ENCODE measurements at regions not wholly inside any gene's neighbourhood (a gene's known extent, or its start where the extent isn't known, plus 50 kb on each side); places are given as distances from the start of the nearest gene placed in this dataset.
"Not testable (repeated sequence)": the region's sequence is repeated elsewhere in the genome, so short reads cannot be mapped to it uniquely, and the experiment has no call there.

DNA sequence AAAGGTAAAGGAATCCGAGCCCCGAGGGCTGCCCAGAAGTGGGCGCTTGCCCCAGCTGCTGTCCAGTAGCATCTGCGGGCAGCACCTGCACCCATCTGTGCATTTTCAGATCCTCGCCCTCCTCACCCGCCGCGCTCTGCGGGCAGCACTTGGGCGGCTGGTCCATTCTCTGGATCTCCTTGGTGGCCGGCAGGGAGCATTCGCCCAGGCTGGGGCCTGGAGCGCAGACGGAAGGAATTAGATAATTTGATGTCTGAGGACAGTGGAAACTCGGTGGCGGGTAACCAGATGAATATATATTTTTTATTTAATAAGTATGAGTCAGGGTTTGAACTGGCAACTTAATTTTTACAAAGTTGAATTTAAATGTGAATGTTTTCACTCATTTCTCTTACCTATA, 88.5 kb downstream of the NPIPB11 start:
- Mint-ChIP-seq H3K9me3 (no peaks in the 10 kb centered on the region), H3K4me3 (no peak overlapping the region), H3K27me3 (no peaks in the 10 kb centered on the region), H3K4me1 (peaks cover 18% of the 10 kb centered on the region), H3K36me3 (peaks cover 6% of the 10 kb centered on the region), H3K27ac (no peak overlapping the region)
- ATAC-seq = peak; percentile 60

GRCh38 chr16:29317269-29317668, 89.2 kb downstream of the NPIPB11 start:
- Mint-ChIP-seq H3K36me3 (peaks cover 6% of the 10 kb centered on the region), H3K4me1 (peaks cover 18% of the 10 kb centered on the region), H3K27me3 (no peaks in the 10 kb centered on the region), H3K27ac (peak overlapping the region; percentile 48), H3K4me3 (no peak overlapping the region), H3K9me3 (no peaks in the 10 kb centered on the region)
- ATAC-seq = no peak

- H3K4me3 Mint-ChIP-seq = no peak overlapping the region
- H3K9me3 Mint-ChIP-seq = no peaks in the 10 kb centered on the region
These were observed 89.7 kb downstream of the NPIPB11 start for GRCh38 chr16:29316761-29317183.

GRCh38 chr16:29315916-29316517, 90.5 kb downstream of the NPIPB11 start:
- H3K27ac Mint-ChIP-seq = no peak overlapping the region
- peaks cover 18% of the 10 kb centered on the region for H3K4me1 Mint-ChIP-seq
- no peak for ATAC-seq
- H3K36me3 Mint-ChIP-seq = peaks cover 6% of the 10 kb centered on the region
- no peaks in the 10 kb centered on the region for H3K27me3 Mint-ChIP-seq
- H3K4me3 Mint-ChIP-seq = no peak overlapping the region
- no peaks in the 10 kb centered on the region for H3K9me3 Mint-ChIP-seq

More at GRCh38 chr16:29316761-29317183, 89.7 kb downstream of the NPIPB11 start:
- Mint-ChIP-seq H3K27ac (peak overlapping the region; percentile 48), H3K27me3 (no peaks in the 10 kb centered on the region), H3K36me3 (peaks cover 6% of the 10 kb centered on the region), H3K4me1 (peaks cover 18% of the 10 kb centered on the region)
- ATAC-seq = no peak

DNA sequence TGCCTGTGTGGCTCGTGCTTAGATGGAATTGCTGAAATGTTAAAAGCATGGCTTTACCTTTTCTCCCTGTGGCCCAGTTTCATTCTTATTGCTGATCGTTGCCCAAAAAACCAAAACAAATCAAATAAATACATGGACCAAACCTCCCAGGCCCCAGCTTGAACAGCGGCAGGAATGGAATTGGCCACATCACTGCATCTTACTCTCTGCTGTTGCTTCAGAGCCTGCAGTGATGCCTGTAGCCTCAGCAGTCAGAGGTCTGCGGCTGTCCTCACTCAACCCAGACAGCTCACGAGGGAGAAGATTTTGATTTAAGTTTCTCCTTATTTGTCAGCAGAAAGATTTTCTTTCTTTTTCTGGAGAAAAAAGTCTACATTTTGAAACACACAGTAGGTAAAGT, 91.5 kb downstream of the NPIPB11 start:
- Mint-ChIP-seq H3K27me3 (no peaks in the 10 kb centered on the region), H3K4me1 (peaks cover 18% of the 10 kb centered on the region), H3K36me3 (peaks cover 6% of the 10 kb centered on the region), H3K27ac (no peak overlapping the region), H3K9me3 (no peaks in the 10 kb centered on the region), H3K4me3 (no peak overlapping the region)
- ATAC-seq = no peak

- H3K36me3 Mint-ChIP-seq = peaks cover 6% of the 10 kb centered on the region
- no peaks in the 10 kb centered on the region for H3K27me3 Mint-ChIP-seq
- no peak overlapping the region for H3K27ac Mint-ChIP-seq
- no peaks in the 10 kb centered on the region for H3K9me3 Mint-ChIP-seq
- no peak overlapping the region for H3K4me3 Mint-ChIP-seq
- ATAC-seq = no peak
- peaks cover 19% of the 10 kb centered on the region for H3K4me1 Mint-ChIP-seq
These were observed 92.1 kb downstream of the NPIPB11 start for GRCh38 chr16:29314292-29314934.

- Mint-ChIP-seq H3K9me3 (no peaks in the 10 kb centered on the region), H3K36me3 (peaks cover 6% of the 10 kb centered on the region), H3K27ac (peak overlapping the region; percentile 32), H3K4me1 (peaks cover 27% of the 10 kb centered on the region), H3K4me3 (no peak overlapping the region), H3K27me3 (no peaks in the 10 kb centered on the region)
- no peak for ATAC-seq
These were observed 92.9 kb downstream of the NPIPB11 start for GRCh38 chr16:29313559-29314048.

GRCh38 chr16:29312835-29313558, 93.5 kb downstream of the NPIPB11 start:
- Mint-ChIP-seq H3K4me3 (no peak overlapping the region), H3K27ac (peak overlapping the region; percentile 32), H3K4me1 (peaks cover 30% of the 10 kb centered on the region), H3K9me3 (no peaks in the 10 kb centered on the region), H3K36me3 (peaks cover 6% of the 10 kb centered on the region), H3K27me3 (no peaks in the 10 kb centered on the region)
- no peak for ATAC-seq

- not testable (repeated sequence) for H3K36me3 Mint-ChIP-seq, H3K4me3 Mint-ChIP-seq, ATAC-seq, H3K9me3 Mint-ChIP-seq, H3K27me3 Mint-ChIP-seq, H3K27ac Mint-ChIP-seq
- peaks cover 32% of the 10 kb centered on the region for H3K4me1 Mint-ChIP-seq
These were observed 94.2 kb downstream of the NPIPB11 start for GRCh38 chr16:29312345-29312675.

DNA sequence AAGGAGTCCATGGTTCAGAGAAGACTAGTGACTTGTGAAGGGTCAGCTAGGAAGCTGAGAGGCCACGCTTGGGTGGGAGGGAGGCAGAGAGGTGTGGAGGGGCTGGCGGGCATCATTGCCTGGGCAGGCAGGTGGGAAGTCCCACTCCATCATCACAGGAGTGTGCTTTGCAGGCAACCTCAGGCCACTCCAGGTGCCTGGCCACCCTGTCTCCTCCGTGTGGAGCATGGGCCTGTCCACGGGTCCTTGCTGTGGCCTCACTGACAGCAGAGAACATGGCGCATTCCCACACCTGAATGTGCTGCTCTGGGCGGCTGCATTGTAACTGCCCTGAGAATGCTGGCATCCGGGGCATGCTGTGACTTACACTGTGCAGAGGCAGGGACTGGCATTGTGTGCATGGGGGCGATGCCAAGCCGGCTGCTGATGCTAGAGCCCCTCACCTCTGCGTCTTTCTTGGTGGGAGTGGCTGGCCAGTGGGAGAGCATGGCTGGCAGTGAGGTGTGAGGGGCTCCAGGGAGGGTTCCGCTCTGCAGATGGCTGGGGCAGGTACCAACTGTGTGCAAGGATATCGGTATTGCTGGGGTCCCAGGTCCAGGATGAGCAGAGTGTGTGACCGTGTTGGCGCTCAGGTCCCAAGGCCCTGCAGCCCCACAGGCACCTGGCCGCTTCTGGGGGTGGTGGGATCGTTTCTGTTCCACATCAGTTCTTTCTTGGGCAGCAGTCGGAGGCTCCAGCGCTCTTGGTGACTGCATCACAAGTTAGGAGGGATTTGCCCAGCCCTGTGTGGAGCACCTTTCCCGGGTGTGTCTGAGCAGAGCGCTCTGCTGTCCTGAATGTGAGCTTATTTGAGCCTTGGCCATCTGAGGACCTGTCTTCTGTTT, 94.8 kb downstream of the NPIPB11 start:
- Mint-ChIP-seq H3K27me3 (no peaks in the 10 kb centered on the region), H3K9me3 (no peaks in the 10 kb centered on the region), H3K27ac (no peak overlapping the region), H3K36me3 (peaks cover 6% of the 10 kb centered on the region), H3K4me3 (no peak overlapping the region), H3K4me1 (peaks cover 28% of the 10 kb centered on the region)
- ATAC-seq = no peak

GRCh38 chr16:29310852-29311314, 95.6 kb downstream of the NPIPB11 start:
- no peak for ATAC-seq
- no peaks in the 10 kb centered on the region for H3K9me3 Mint-ChIP-seq
- no peaks in the 10 kb centered on the region for H3K27me3 Mint-ChIP-seq
- H3K4me1 Mint-ChIP-seq = peaks cover 24% of the 10 kb centered on the region
- no peak overlapping the region for H3K4me3 Mint-ChIP-seq
- H3K27ac Mint-ChIP-seq = no peak overlapping the region
- H3K36me3 Mint-ChIP-seq = peaks cover 6% of the 10 kb centered on the region

- not testable (repeated sequence) for ATAC-seq, H3K27me3 Mint-ChIP-seq, H3K27ac Mint-ChIP-seq, H3K9me3 Mint-ChIP-seq, H3K36me3 Mint-ChIP-seq, H3K4me3 Mint-ChIP-seq
- H3K4me1 Mint-ChIP-seq = peaks cover 24% of the 10 kb centered on the region
These were observed 96.3 kb downstream of the NPIPB11 start for GRCh38 chr16:29310243-29310642.

- Mint-ChIP-seq H3K27ac (peak overlapping the region; percentile 72), H3K4me1 (peaks cover 24% of the 10 kb centered on the region)
- H3K36me3 Mint-ChIP-seq, H3K9me3 Mint-ChIP-seq, ATAC-seq, H3K4me3 Mint-ChIP-seq, H3K27me3 Mint-ChIP-seq: not testable (repeated sequence)
These were observed 96.9 kb downstream of the NPIPB11 start for GRCh38 chr16:29309601-29310000.

- Mint-ChIP-seq H3K4me3 (no peak overlapping the region), H3K27me3 (no peaks in the 10 kb centered on the region), H3K4me1 (peaks cover 20% of the 10 kb centered on the region), H3K36me3 (peaks cover 3% of the 10 kb centered on the region), H3K9me3 (no peaks in the 10 kb centered on the region), H3K27ac (peak overlapping the region; percentile 72)
- peak; percentile 6 for ATAC-seq
These were observed 97.6 kb downstream of the NPIPB11 start for GRCh38 chr16:29308644-29309546.
